ENCODE measurements at regions not wholly inside any gene's neighbourhood (a gene's known extent, or its start where the extent isn't known, plus 50 kb on each side); places are given as distances from the start of the nearest gene placed in this dataset.

DNA sequence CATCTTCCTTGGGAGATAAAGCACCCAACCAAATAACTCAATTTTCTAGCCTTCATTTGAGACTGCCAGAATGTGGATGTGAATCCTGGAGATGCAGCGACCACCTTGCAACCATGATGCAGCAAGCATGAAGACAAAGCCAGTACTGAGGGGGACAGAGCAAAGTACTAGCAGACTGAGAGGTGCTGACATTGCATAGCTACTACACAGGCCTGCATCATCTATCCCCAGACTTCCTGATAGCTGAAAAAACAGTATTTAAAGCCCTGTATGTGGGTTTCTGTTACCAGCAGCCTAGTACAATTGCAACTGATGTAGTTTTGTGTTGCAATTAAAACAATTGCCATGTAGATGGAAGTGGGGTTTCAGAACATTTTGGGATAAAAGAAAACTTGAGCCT is 146.3 kb upstream of the VEPH1 start:
- TF ChIP-seq, protein P1, sequence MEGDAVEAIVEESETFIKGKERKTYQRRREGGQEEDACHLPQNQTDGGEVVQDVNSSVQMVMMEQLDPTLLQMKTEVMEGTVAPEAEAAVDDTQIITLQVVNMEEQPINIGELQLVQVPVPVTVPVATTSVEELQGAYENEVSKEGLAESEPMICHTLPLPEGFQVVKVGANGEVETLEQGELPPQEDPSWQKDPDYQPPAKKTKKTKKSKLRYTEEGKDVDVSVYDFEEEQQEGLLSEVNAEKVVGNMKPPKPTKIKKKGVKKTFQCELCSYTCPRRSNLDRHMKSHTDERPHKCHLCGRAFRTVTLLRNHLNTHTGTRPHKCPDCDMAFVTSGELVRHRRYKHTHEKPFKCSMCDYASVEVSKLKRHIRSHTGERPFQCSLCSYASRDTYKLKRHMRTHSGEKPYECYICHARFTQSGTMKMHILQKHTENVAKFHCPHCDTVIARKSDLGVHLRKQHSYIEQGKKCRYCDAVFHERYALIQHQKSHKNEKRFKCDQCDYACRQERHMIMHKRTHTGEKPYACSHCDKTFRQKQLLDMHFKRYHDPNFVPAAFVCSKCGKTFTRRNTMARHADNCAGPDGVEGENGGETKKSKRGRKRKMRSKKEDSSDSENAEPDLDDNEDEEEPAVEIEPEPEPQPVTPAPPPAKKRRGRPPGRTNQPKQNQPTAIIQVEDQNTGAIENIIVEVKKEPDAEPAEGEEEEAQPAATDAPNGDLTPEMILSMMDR (IDR thresholded peaks at IDR 0.05; ENCODE audit: insufficient read depth, low read depth, low read length) = no peak
- CTCF ChIA-PET = no interaction called here

DNA sequence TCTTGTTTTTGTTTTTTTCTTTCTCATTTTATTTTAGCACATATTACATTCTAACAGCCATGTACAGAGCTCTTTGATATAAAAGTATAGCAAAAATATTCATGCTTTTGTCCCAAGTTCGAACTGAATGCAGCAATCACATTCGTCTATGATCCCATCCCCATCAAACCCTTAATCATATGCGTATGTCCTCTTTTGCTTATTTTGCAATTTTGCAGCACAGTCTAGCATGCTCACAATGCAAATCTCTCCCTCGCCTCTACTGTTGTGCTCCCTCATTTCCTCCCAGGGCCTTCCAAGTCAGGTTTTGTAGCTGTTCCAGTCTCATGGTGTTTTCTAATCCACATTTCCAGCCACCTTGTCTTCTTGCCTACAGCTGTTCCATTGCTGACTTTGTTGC is 144.6 kb upstream of the VEPH1 start:
- TF ChIP-seq, protein P1 (IDR thresholded peaks at IDR 0.05; ENCODE audit: insufficient read depth, low read depth, low read length) = no peak
- no peak for DNase-seq (ENCODE audit: low read depth)
- Histone ChIP-seq H3K36me3 (ENCODE audit: control insufficient read depth, insufficient read depth, low read length) (no peaks in the 10 kb centered on the region), H3K27me3 (ENCODE audit: control insufficient read depth, insufficient read depth, low read length) (no peaks in the 10 kb centered on the region), H3K4me3 (ENCODE audit: low read depth, low read length) (no peak overlapping the region)
- ChIA-PET POLR2A (no interaction called here), CTCF (interaction anchor here (1.5 kb wide), 1 partner anchor 16 kb away, joined by 5 read pairs; no protein-coding TSS in a partner anchor)

More for the DNA sequence above, 146.3 kb upstream of the VEPH1 start:
- H3K36me3 ChIP-seq (ENCODE audit: control insufficient read depth, insufficient read depth, low read length) = no peaks in the 10 kb centered on the region
- H3K27me3 ChIP-seq (ENCODE audit: control insufficient read depth, insufficient read depth, low read length) = no peaks in the 10 kb centered on the region; the same call in 1 of the 2 replicates
- POLR2A ChIA-PET = no interaction called here
- H3K4me3 ChIP-seq (ENCODE audit: low read depth, low read length) = no peak overlapping the region
- no peak for DNase-seq (ENCODE audit: low read depth)

DNA sequence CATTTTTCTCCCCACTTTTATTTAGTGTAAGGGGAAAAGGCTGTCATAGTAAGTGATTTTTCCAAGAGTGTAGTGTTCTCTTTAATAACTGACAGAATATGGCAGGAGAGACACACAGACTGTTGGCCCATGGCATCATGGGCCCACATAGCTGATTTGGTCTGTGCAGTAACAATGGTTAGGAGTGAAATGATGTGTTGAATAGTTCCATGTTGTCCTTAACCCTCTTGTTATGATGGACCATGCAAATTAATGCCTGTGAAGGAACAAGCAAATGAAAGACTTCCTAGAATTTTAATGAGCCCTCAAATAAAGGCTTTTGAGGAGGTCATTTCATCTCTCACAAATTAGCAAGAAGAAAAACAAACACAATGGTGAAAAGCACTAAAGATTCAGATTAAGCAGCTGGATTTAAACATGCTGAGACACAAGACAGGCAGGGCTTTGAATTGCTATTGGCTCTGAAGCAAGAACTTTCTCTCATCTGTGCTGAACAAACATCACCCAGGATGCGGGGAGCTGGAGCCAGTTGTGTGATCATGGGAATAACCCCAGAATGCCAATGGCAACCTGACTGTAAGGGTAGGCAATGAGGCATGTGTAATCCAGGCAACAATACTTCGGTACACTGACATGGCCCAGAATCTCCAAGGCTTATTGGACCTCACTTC is 136.7 kb upstream of the VEPH1 start:
- TF ChIP-seq, protein P1 (IDR thresholded peaks at IDR 0.05; ENCODE audit: insufficient read depth, low read depth, low read length) = no peak
- Histone ChIP-seq H3K27me3 (ENCODE audit: control insufficient read depth, insufficient read depth, low read length) (no peaks in the 10 kb centered on the region), H3K36me3 (ENCODE audit: control insufficient read depth, insufficient read depth, low read length) (no peaks in the 10 kb centered on the region), H3K4me3 (ENCODE audit: low read depth, low read length) (no peak overlapping the region)
- POLR2A ChIA-PET = no interaction called here
- CTCF ChIA-PET = interaction anchor here (1.0 kb wide), 1 partner anchor 15 kb away, joined by 3 read pairs; no protein-coding TSS in a partner anchor
- DNase-seq (ENCODE audit: low read depth) = no peak

DNA sequence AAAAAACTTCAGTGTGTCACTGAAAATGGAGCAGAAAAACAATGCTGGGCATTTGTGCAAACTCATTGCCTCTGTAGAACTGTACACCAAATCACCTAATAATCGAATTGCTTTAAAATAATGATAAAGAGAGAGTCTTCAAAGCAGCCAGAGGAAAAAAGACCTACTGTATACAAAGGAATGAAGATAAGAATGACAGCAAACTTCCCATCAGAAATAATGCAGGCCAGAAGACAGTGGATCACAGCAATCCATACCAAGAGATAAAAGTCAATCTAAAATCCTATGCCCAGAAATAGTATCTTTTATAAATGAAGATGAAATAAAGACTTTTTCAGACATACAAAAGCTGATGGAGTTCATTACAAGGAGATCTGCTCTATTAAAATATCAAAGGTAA is 134.7 kb upstream of the VEPH1 start:
- CTCF ChIA-PET = no interaction called here
- TF ChIP-seq, protein P1 (IDR thresholded peaks at IDR 0.05; ENCODE audit: insufficient read depth, low read depth, low read length) = no peak
- H3K36me3 ChIP-seq (ENCODE audit: control insufficient read depth, insufficient read depth, low read length) = no peaks in the 10 kb centered on the region
- H3K4me3 ChIP-seq (ENCODE audit: low read depth, low read length) = no peak overlapping the region
- no peak for DNase-seq (ENCODE audit: low read depth)
- POLR2A ChIA-PET = no interaction called here
- H3K27me3 ChIP-seq (ENCODE audit: control insufficient read depth, insufficient read depth, low read length) = no peaks in the 10 kb centered on the region

DNA sequence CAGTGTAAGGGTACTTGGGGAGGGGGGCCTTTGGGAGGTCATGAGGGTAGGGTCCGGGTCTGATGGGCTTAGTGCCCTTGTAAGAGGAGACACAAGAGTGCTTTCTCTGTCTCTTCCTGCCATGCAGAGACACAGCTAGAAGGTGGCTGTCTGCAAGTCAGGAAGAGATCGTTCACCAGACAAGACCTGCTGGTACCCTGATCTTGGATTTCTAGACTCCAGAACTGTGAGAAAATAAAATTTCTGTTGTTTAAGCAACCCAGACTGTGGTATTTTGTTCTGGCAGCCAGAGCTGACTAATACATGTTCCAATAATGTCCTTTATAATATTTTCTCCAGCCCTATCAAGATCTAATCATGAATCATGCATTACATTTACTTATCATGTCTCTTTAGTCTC is 130.0 kb upstream of the VEPH1 start:
- H3K36me3 ChIP-seq (ENCODE audit: control insufficient read depth, insufficient read depth, low read length) = no peaks in the 10 kb centered on the region
- TF ChIP-seq, protein P1 (IDR thresholded peaks at IDR 0.05; ENCODE audit: insufficient read depth, low read depth, low read length) = no peak
- no peak overlapping the region for H3K4me3 ChIP-seq (ENCODE audit: low read depth, low read length)
- no peaks in the 10 kb centered on the region for H3K27me3 ChIP-seq (ENCODE audit: control insufficient read depth, insufficient read depth, low read length)
- no peak for DNase-seq (ENCODE audit: low read depth)
- ChIA-PET POLR2A (no interaction called here), CTCF (no interaction called here)
